Activated CD4-positive, alpha-beta T cell treated with anti-CD3 and anti-CD28 coated beads, Interleukin-2, Interleukin-4, amounts not matched to agents 100 ng/mL and 50 ng/mL, durations not matched to agents 16 hours and 8 hours (primary cell): ENCODE measurements at regions not wholly inside any gene's neighbourhood (a gene's known extent, or its start where the extent isn't known, plus 50 kb on each side); places are given as distances from the start of the nearest gene placed in this dataset.
A peak's percentile ranks its signal among the peaks of the same experiment; 100 is the strongest.

Experiments
- DNase-seq: peaks from one replicate; pipeline ENCODE4 v3.0.0-alpha.2; 2020; ENCODE audit warnings: low spot score

- DNase-seq = no peak
Observed at GRCh38 chrX:20606831-20607230, 340.1 kb upstream of the RPS6KA3 start.

- no peak for DNase-seq
Observed at GRCh38 chrX:20596856-20597255, 330.1 kb upstream of the RPS6KA3 start.

DNA sequence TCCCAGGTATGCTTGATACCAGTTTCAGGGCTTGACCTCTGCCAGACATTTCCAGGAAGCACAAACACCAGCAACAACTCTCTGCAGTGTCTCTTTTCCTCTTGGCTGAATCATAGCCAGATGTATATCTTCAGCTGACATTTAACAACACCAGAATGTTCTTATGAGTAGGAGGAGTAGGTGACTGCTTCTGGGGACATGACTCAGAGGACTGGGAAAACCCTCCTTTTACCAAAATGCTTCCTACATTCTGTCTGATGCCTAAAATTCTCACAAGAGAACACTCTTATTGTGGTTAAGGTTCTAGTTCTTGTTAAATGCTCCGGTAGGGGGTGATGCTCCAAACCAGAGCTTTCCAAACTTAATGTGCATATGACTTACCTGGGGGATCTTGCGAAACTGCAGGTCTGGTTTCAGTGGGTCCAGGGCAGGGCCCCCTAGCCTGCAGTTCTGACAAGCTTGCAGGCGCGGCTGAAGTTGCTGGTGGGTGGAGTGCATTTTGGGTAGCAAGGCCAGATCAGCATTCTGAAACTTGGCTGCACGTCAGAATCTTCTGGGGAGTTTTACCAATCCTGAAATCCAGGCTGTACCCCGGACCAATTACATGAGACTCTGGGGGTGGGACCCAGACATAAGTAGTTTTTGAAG, 329.3 kb upstream of the RPS6KA3 start:
- peak; percentile 39 for DNase-seq

DNA sequence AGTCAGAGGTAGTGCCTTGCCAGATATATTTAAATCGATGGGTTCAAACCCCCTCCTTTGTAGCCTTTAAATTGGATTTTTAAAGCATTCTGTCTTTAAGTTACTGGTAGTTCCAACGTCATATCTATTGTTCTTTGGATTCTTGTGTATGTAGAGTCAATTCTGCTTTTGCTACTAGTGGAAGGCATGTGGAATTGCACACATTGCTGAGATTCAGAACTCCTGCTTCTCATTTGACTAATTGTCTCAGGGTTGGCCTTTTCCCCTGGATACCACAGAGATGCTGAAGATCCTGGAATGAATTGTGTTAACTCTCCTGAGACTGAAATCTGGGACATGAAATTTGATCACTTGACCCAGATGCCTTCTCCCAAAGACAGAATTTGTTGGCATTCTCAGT, 328.3 kb upstream of the RPS6KA3 start:
- no peak for DNase-seq

GRCh38 chrX:20593836-20594235, 327.1 kb upstream of the RPS6KA3 start:
- no peak for DNase-seq

DNA sequence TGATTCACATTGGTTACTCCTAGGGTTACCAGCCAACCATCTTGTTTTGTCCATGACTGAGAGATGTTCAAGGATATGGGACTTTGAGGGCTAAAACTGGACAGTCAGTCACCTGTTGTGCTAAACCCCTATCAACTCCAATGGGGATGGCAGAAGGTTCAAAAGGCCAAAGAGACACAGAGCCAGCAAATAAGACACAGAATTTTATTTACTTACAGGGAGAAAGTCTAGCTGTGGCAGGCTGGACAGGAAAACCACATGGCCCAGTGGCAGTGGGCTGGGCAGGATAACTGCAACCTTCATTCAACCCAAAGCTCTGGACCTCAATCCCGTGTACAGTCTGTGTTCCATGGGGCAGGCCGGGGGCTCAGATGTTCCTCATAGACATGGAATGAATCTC, 326.7 kb upstream of the RPS6KA3 start:
- no peak for DNase-seq

GRCh38 chrX:20591246-20591645, 324.5 kb upstream of the RPS6KA3 start:
- no peak for DNase-seq

- no peak for DNase-seq
Observed at GRCh38 chrX:20585782-20586181, 319.1 kb upstream of the RPS6KA3 start.

- no peak for DNase-seq
Observed at GRCh38 chrX:20571611-20572010, 304.9 kb upstream of the RPS6KA3 start.

DNA sequence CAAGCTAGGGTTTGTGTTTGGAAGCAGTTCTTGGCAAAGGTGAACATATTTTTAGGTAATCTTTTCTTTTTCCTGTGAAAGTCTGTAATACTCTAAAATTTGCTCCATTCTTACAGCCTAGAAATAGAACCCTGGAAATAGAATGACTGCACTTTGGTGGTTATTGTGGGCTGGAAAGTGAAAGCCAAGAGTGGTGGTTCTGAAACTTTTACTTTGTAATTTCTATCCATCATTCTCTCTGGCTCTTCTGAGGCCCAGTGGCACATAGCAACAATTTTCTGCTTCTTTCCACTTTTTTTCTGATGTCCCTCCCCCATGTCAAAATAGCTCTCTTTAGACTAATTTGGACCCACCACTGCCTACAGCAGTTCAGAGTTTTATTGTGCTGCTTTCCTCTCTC, 300.4 kb upstream of the RPS6KA3 start:
- no peak for DNase-seq

- DNase-seq = no peak
Observed at GRCh38 chrX:20547611-20548051, 280.9 kb upstream of the RPS6KA3 start.

- DNase-seq = no peak
Observed at GRCh38 chrX:20545538-20545937, 278.8 kb upstream of the RPS6KA3 start.

DNA sequence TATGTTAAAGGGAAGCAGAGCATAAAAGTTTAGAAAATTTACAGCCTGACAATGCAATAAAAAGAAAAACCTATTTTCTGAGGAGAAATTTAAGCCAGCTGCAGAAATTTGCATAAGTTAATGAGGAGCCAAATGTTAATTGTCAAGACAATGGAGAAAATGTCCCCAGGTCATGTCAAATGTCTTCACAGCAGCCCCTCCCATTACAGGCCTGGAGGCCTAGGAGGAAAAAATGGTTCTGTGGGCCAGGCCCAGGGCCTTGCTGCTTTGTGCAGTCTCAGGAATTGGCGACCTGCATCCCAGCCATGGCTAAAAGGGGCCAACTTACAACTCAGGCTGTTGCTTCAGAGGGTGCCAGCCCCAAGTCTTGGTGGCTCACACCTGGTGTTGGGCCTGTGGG, 275.4 kb upstream of the RPS6KA3 start:
- DNase-seq = no peak

DNA sequence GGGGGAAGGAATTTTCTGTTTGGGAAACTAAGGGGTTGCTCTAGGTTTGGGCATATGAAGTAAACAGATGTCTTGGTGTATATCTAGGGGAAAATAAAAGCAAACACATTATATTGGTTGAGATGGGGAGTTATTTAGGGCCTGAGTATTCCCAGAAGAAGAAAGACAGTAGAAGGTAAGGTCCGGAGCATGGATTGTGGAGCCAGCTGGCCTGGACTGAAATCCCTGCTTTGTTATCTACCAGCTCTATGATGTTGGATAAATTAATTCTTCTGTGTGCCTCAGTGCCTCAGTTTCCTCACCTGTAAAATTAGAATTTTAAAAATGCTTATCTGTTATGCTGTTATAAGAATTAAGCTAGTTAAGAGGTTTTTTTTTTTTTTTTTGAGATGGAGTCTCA, 272.3 kb upstream of the RPS6KA3 start:
- no peak for DNase-seq

DNA sequence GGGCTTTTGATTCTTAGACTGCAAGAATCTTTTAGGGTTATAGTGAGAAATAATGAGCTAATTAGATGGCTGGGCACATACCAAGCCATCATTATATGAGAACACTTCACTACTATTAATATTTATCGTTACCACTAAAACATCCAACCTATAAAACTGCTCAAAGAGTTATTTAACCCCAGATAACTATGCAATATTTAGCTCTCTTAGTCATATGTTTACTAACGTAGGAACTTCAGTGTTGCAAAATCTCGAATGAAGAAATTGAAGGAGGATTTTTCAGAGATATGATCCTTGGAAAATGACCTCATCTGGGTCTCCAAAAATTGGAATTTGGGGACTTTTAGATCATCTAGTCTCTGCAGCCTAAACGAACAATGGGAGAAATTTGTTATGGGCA, 265.0 kb upstream of the RPS6KA3 start:
- no peak for DNase-seq

DNA sequence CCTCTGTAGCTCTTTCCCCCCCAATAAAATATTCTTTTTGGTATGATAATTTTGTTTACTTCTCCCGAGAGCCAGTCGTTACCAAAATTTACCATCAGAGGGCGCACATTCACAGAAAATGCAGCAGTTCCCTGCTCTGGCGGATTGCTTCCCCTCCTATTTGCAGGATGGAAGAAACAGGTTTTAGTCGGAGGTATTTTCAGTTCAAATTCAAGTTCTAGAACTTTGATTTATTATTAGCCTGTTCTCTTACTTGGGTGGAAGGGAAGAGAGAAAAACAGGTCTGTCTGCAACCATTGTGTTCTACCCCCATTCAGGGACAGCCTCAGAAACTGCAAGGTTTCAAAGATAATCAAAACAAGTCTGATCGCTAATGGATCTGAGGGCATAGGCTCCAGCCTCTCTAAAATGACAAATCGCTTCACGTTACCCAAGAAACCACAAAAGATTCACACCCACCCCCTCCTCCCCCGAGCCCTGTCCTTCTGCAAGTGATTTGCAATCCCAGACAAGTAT, 263.8 kb upstream of the RPS6KA3 start:
- DNase-seq = peak; percentile 58

GRCh38 chrX:20529711-20530110, 263.0 kb upstream of the RPS6KA3 start:
- no peak for DNase-seq

- no peak for DNase-seq
Observed at GRCh38 chrX:20529301-20529700, 262.6 kb upstream of the RPS6KA3 start.

- DNase-seq = peak; percentile 42
Observed at GRCh38 chrX:20527558-20528011, 260.9 kb upstream of the RPS6KA3 start.

DNA sequence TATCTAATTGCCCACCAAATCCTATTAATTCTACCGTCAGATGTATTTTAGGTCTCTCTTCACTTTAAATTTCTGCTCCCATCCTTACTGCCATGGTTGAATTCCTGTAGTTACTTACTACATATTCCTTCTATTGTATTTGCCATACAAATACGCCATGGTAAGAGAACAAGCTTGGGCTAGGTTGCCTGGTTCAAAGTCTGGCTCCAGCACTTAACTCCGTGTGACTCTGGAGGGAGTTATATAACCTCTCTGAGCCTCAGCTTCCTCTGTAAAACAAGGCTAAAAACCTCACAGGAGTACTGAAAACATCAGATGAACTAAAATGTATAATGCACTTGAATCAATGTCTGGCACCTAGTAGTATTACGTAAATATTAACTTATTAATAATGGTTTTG, 260.3 kb upstream of the RPS6KA3 start:
- no peak for DNase-seq

GRCh38 chrX:20523626-20524312, 257.1 kb upstream of the RPS6KA3 start:
- DNase-seq = peak; percentile 19

GRCh38 chrX:20522420-20522819, 255.7 kb upstream of the RPS6KA3 start:
- no peak for DNase-seq

- no peak for DNase-seq
Observed at GRCh38 chrX:20521222-20521621, 254.5 kb upstream of the RPS6KA3 start.

DNA sequence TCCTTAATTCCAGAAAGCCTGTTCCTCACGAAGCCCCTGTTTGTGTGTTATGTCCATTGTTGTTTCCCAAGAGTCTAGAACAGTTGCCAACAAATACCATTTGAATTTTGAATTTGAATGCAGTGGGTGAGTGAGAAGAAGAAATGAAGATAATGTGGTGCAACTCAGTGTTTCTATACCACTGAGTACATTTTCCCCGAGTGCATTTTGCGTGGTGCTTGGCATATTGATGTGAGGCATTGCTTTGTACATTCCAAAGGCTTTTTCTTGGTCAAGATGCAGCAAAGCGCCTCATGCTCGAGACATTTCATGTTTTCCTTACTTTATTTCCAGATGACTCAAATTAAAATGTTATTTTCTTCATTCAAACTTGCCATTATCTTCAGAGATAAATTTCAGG, 253.1 kb upstream of the RPS6KA3 start:
- no peak for DNase-seq
